K562 (cell line): ENCODE measurements at regions not wholly inside any gene's neighbourhood (a gene's known extent, or its start where the extent isn't known, plus 50 kb on each side); places are given as distances from the start of the nearest gene placed in this dataset.

ENCODE experiments used
- ATAC-seq: fragments of 200-7000 bp; cut with Tn5 transposase; 3 replicates; pipeline ENCODE4 v1.9.1; 2020; ENCODE audit warnings: moderate library complexity
- BruUV-seq: library from RNA; stranded (reverse); fragments of 400-500 nt; replicated peaks from 2 replicates; lab custom pipeline; 2021; lab: Mats Ljungman, UMichigan
- CTCF ChIA-PET: fragments of 300-600 bp; formaldehyde crosslinking; extraction: SDS; loops from one replicate; lab custom pipeline; 2021; ENCODE audit warnings: low intra/inter-chr PET ratio; lab: Yijun Ruan, JAX
- POLR2A ChIA-PET: fragments of 300-600, 350-650 bp; sonication (Branson Sonifier 250); formaldehyde crosslinking; extraction: SDS; loops from one replicate; lab custom pipeline; 2021; ENCODE audit warnings: antibody characterized with exemption, inconsistent platforms; lab: Yijun Ruan, JAX
- DNase-seq, 4 experiments: peaks; one replicate each; pipeline versions ENCODE4 v3.0.0 to v3.0.0-alpha.2; 2011 to 2018; ENCODE audit warnings: low spot score in 3 of 4, mixed read lengths in 3 of 4; ENCODE audit errors: extremely low read depth in 1 of 4
- FAIRE-seq: peaks from 2 replicates; lab custom pipeline; 2011; peaks lifted over from hg19 to GRCh38; lab: Jason Lieb, UNC
- H2AFZ ChIP-seq: 2 replicates; pipeline ENCODE4 v1.6.0; 2011; ENCODE audit warnings: low read depth, low read length, control low read depth, inconsistent platforms
- H3K27ac ChIP-seq: fragments of 200-600 bp; 3 replicates; pipeline ENCODE4 v1.8.0; 2011; ENCODE audit warnings: low read depth, mild to moderate bottlenecking, control low read depth, inconsistent platforms, low read length, moderate library complexity, mixed read lengths; ENCODE audit errors: extremely low read depth
- H3K27me3 ChIP-seq, 2 experiments: fragments of 300-600 bp in 1 of 2; 2 replicates in 1 of 2; 3 replicates in 1 of 2; pipeline versions ENCODE4 v1.6.0 to v1.8.0; 2011; ENCODE audit warnings: inconsistent platforms in 2 of 2, low read length in 2 of 2, mild to moderate bottlenecking in 1 of 2, mixed read lengths in 1 of 2, moderate library complexity in 1 of 2; ENCODE audit not compliant: control insufficient read depth in 2 of 2, insufficient read depth in 2 of 2
- H3K36me3 ChIP-seq: fragments of 300-600 bp; 3 replicates; pipeline ENCODE4 v1.8.0; 2011; ENCODE audit warnings: mild to moderate bottlenecking, low read length, inconsistent platforms; ENCODE audit not compliant: control insufficient read depth, insufficient read depth
- H3K4me1 ChIP-seq, 2 experiments: fragments of 200-600 bp in 1 of 2; replicated peaks in 1 of 2; 2 replicates in 1 of 2; 3 replicates in 1 of 2; pipeline versions ENCODE4 v1.5.1 to v1.8.0; 2011; ENCODE audit warnings: inconsistent platforms in 2 of 2, low read length in 2 of 2, mild to moderate bottlenecking in 1 of 2, mixed read lengths in 1 of 2, moderate library complexity in 1 of 2; ENCODE audit not compliant: control insufficient read depth in 2 of 2, insufficient read depth in 2 of 2
- H3K4me2 ChIP-seq: 2 replicates; pipeline ENCODE4 v1.6.1; 2011; ENCODE audit warnings: low read length, control low read depth, inconsistent platforms, mixed read lengths; ENCODE audit not compliant: insufficient read depth
- H3K4me3 ChIP-seq: fragments of 200-600 bp; sonication (generic), shearing (Covaris generic); 2 replicates; pipeline ENCODE4 v1.5.1; 2016; ENCODE audit warnings: control low read depth, inconsistent platforms
- H3K79me2 ChIP-seq: fragments of 200-600 bp; 3 replicates; pipeline ENCODE4 v1.8.0; 2011; ENCODE audit warnings: low read length, inconsistent platforms; ENCODE audit not compliant: control insufficient read depth, insufficient read depth
- H3K9ac ChIP-seq, 2 experiments: 2 replicates each; pipeline versions ENCODE4 v1.6.0 to v1.6.1; 2011; ENCODE audit warnings: low read depth in 2 of 2, low read length in 2 of 2, control low read depth in 1 of 2, inconsistent platforms in 1 of 2, mild to moderate bottlenecking in 1 of 2, mixed read lengths in 1 of 2; ENCODE audit not compliant: insufficient read depth in 1 of 2
- H3K9me1 ChIP-seq: one replicate; pipeline ENCODE4 v1.6.0; 2011; ENCODE audit warnings: inconsistent platforms, mild to moderate bottlenecking, low read length, moderate library complexity; ENCODE audit not compliant: control insufficient read depth, insufficient read depth
- H3K9me3 ChIP-seq: replicated peaks from 2 replicates; pipeline ENCODE4 v1.5.1; 2011; ENCODE audit warnings: low read depth, low read length, inconsistent platforms; ENCODE audit not compliant: control insufficient read depth, insufficient read depth
- H4K20me1 ChIP-seq: replicated peaks from 2 replicates; pipeline ENCODE4 v1.6.1; 2011; ENCODE audit warnings: low read length, inconsistent platforms, mixed read lengths; ENCODE audit not compliant: control insufficient read depth, insufficient read depth
- CC2D1A ChIP-seq: fragments of 450-650 bp; IDR thresholded peaks from 2 replicates; pipeline ENCODE4 v1.6.1; 2017; ENCODE audit warnings: mild to moderate bottlenecking
- CEBPG ChIP-seq, 3 experiments: fragments of 200-800 bp in 1 of 3; sonication (Bioruptor generic) in 1 of 3; sonication (generic) in 1 of 3; formaldehyde crosslinking in 1 of 3; IDR thresholded peaks in 2 of 3; conservative IDR thresholded peaks in 1 of 3; 2 replicates each; pipeline versions ENCODE4 v1.6.1 to v1.8.0; 2016 to 2022; ENCODE audit warnings: missing compliant biosample characterization in 2 of 3, missing genetic modification characterization in 2 of 3, mild to moderate bottlenecking in 1 of 3, missing genetic modification reagents in 1 of 3
- EP300 ChIP-seq: IDR thresholded peaks from 2 replicates; pipeline ENCODE4 v1.6.1; 2012; ENCODE audit warnings: low read length, improper control_type of control experiment
- FOXA3 ChIP-seq, 2 experiments: fragments of 450-650 bp in 1 of 2; sonication (generic) in 1 of 2; formaldehyde crosslinking; IDR thresholded peaks in 1 of 2; conservative IDR thresholded peaks in 1 of 2; 2 replicates each; pipeline versions ENCODE4 v1.4.0 to v1.8.0; 2020 to 2022; ENCODE audit warnings: mild to moderate bottlenecking in 2 of 2, missing genetic modification reagents in 1 of 2
- MEIS2 ChIP-seq: fragments of 450-650 bp; IDR thresholded peaks from 2 replicates; pipeline ENCODE4 v1.6.1; 2014; ENCODE audit warnings: mild to moderate bottlenecking; ENCODE audit not compliant: partially characterized antibody
- NFATC3 ChIP-seq: fragments of 450-650 bp; IDR thresholded peaks from 2 replicates; pipeline ENCODE4 v1.6.1; 2017; ENCODE audit warnings: mild to moderate bottlenecking
- PML ChIP-seq: IDR thresholded peaks from 2 replicates; pipeline ENCODE4 v1.6.1; 2012; ENCODE audit warnings: low read length, inconsistent platforms
- PRPF4 ChIP-seq: fragments of 200-400 bp; formaldehyde crosslinking; IDR thresholded peaks from one replicate; pipeline ENCODE4 v1.6.1; 2017; ENCODE audit warnings: low read length, low read depth, mild to moderate bottlenecking; ENCODE audit not compliant: insufficient read depth, poor library complexity, severe bottlenecking
- PURB ChIP-seq: sonication (generic); formaldehyde crosslinking; IDR thresholded peaks from 2 replicates; pipeline ENCODE4 v1.9.0; 2021; ENCODE audit warnings: low read depth, mild to moderate bottlenecking, missing genetic modification reagents
- STAT5B ChIP-seq: fragments of 250-450 bp; sonication (Bioruptor Pico); IDR thresholded peaks from 2 replicates; pipeline ENCODE4 v1.8.0; 2021; ENCODE audit warnings: mild to moderate bottlenecking, inconsistent platforms
- TOE1 ChIP-seq, 2 experiments: fragments of 450-650 bp in 1 of 2; sonication (generic) in 1 of 2; formaldehyde crosslinking in 1 of 2; IDR thresholded peaks; 2 replicates each; pipeline versions ENCODE4 v1.7.1 to v1.8.0; 2016 to 2022; ENCODE audit warnings: borderline replicate concordance in 2 of 2, mild to moderate bottlenecking in 2 of 2, antibody characterized with exemption in 1 of 2, inconsistent platforms in 1 of 2, low read depth in 1 of 2, missing genetic modification reagents in 1 of 2, moderate library complexity in 1 of 2
- ZNF24 ChIP-seq: fragments of 450-650 bp; IDR thresholded peaks from 2 replicates; pipeline ENCODE4 v1.6.1; 2016
- ZNF76 ChIP-seq: fragments of 250-450 bp; sonication (Bioruptor Pico); IDR thresholded peaks from 2 replicates; pipeline ENCODE4 v1.4.0; 2020; ENCODE audit warnings: mild to moderate bottlenecking, moderate library complexity, borderline replicate concordance
- WGBS: fragments of 100-300 bp; shearing (Covaris generic); methylation state at CpG from one replicate; pipeline ENCODE4 v1.1.6; 2016; ENCODE audit warnings: low coverage, mixed read lengths; ENCODE audit not compliant: insufficient coverage; ENCODE audit errors: missing lambda C conversion rate; 5-methylcytosine and 5-hydroxymethylcytosine counted together
- in situ Hi-C: fragments of 300-500 bp; cut with MboI; formaldehyde crosslinking; loops from 4 replicates; pipeline ENCODE4 v1.15.0; 2018; ENCODE audit warnings: inconsistent platforms, mixed read lengths
- intact Hi-C: fragments of 100-400 bp; cut with micrococcal nuclease; formaldehyde crosslinking; loops from 2 replicates; pipeline ENCODE4 v1.14.2; 2022
- TF ChIP-seq, protein P1 (sequence below): fragments of 450-650 bp; IDR thresholded peaks from one replicate; pipeline ENCODE4 v1.6.1; 2018; ENCODE audit warnings: mild to moderate bottlenecking, moderate library complexity; ENCODE audit not compliant: partially characterized antibody
- TF ChIP-seq, protein P2 (sequence below): fragments of 450-650 bp; formaldehyde crosslinking; IDR thresholded peaks from 2 replicates; pipeline ENCODE4 v1.4.0; 2020; ENCODE audit warnings: mild to moderate bottlenecking, moderate library complexity

DNA sequence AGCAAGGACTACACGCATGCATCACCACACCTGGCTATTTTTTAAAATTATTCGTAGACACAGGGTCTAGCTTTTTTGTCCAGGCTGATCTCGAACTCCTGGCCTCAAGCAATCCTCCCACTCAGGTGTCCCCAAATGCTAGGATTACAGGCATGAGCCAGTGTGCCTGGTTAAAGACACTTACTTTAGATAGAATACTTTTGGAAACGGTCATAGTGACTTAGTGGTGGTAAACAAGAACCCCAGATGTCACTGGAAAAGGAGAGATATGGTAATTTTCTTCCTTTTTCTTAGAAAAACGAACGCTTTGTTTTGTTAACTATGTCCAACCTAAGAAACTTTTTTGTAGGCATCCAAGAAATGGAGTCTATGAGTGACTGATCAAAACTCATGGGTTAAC is 137.3 kb downstream of the TFAP2B start:
- H3K4me2 ChIP-seq, result peak overlapping the region; percentile 7; the same call in 1 of the 2 replicates
- no peaks in the 10 kb centered on the region for H4K20me1 ChIP-seq
- H3K27ac ChIP-seq, result peak overlapping the region; percentile 36; the same call in 2 of the 3 replicates
- DNase-seq, result peak in 2 of 4 experiments; percentile 29 to 52
- intact Hi-C loops (no loop called here), in situ Hi-C loops (no loop called here)
- POLR2A ChIA-PET, result no interaction called here
- peak overlapping the region in 1 of 2 experiments; percentile 32; a peak in 2 of 4 replicates for H3K9ac ChIP-seq
- no peak for ATAC-seq
- H3K4me3 ChIP-seq, result no peak overlapping the region
- H2AFZ ChIP-seq, result peak overlapping the region; percentile 84
- 29% methylated on average over 6 of the region's 6 CpGs for WGBS
- CTCF ChIA-PET, result no interaction called here
- peaks cover 12 to 56% of the 10 kb centered on the region in 2 experiments for H3K4me1 ChIP-seq
- no peak for FAIRE-seq
- no peaks in the 10 kb centered on the region for H3K36me3 ChIP-seq
- no peaks in the 10 kb centered on the region for H3K27me3 ChIP-seq
- no TSS peak for BruUV-seq
- H3K9me1 ChIP-seq, result no peaks in the 10 kb centered on the region
- H3K79me2 ChIP-seq, result no peaks in the 10 kb centered on the region
- H3K9me3 ChIP-seq, result no peaks in the 10 kb centered on the region
- TF ChIP-seq EP300, result peak; percentile 44; the same call in 1 of the 2 replicates
- TF ChIP-seq, protein P1, sequence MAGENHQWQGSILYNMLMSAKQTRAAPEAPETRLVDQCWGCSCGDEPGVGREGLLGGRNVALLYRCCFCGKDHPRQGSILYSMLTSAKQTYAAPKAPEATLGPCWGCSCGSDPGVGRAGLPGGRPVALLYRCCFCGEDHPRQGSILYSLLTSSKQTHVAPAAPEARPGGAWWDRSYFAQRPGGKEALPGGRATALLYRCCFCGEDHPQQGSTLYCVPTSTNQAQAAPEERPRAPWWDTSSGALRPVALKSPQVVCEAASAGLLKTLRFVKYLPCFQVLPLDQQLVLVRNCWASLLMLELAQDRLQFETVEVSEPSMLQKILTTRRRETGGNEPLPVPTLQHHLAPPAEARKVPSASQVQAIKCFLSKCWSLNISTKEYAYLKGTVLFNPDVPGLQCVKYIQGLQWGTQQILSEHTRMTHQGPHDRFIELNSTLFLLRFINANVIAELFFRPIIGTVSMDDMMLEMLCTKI, result no peak
- TF ChIP-seq STAT5B (CRISPR knock-in tag), result no peak
- TF ChIP-seq CEBPG (CRISPR knock-in tag; IDR thresholded peaks at IDR 0.05), result no peak
- no peak for TF ChIP-seq CEBPG (tag; conservative IDR thresholded peaks at IDR 0.05 in 1 of 2, IDR thresholded peaks at IDR 0.05 in 1 of 2)
- peak; percentile 13 for TF ChIP-seq MEIS2
- peak in 1 of 2 experiments; percentile 62; a peak in 1 of 4 replicates for TF ChIP-seq FOXA3 (CRISPR knock-in tag; conservative IDR thresholded peaks at IDR 0.05 in 1 of 2, IDR thresholded peaks at IDR 0.05 in 1 of 2)
- TF ChIP-seq PRPF4, result no peak
- TF ChIP-seq TOE1 (IDR thresholded peaks at IDR 0.05; ENCODE audit: borderline replicate concordance), result no peak
- no peak for TF ChIP-seq TOE1 (CRISPR knock-in tag; IDR thresholded peaks at IDR 0.05; ENCODE audit: borderline replicate concordance, low read depth)
- TF ChIP-seq NFATC3, result no peak
- TF ChIP-seq CC2D1A, result no peak
- no peak for TF ChIP-seq PURB (CRISPR knock-in tag)
- no peak for TF ChIP-seq ZNF24
- 0 out of 2 replicates have a peak, but pooled peaks have one; percentile 24 for TF ChIP-seq PML
- TF ChIP-seq, protein P2, sequence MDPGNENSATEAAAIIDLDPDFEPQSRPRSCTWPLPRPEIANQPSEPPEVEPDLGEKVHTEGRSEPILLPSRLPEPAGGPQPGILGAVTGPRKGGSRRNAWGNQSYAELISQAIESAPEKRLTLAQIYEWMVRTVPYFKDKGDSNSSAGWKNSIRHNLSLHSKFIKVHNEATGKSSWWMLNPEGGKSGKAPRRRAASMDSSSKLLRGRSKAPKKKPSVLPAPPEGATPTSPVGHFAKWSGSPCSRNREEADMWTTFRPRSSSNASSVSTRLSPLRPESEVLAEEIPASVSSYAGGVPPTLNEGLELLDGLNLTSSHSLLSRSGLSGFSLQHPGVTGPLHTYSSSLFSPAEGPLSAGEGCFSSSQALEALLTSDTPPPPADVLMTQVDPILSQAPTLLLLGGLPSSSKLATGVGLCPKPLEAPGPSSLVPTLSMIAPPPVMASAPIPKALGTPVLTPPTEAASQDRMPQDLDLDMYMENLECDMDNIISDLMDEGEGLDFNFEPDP (CRISPR knock-in tag), result no peak
- TF ChIP-seq ZNF76, result no peak
